ENCODE measurements at regions not wholly inside any gene's neighbourhood (a gene's known extent, or its start where the extent isn't known, plus 50 kb on each side); places are given as distances from the start of the nearest gene placed in this dataset.
A peak's percentile ranks its signal among the peaks of the same experiment; 100 is the strongest.

DNA sequence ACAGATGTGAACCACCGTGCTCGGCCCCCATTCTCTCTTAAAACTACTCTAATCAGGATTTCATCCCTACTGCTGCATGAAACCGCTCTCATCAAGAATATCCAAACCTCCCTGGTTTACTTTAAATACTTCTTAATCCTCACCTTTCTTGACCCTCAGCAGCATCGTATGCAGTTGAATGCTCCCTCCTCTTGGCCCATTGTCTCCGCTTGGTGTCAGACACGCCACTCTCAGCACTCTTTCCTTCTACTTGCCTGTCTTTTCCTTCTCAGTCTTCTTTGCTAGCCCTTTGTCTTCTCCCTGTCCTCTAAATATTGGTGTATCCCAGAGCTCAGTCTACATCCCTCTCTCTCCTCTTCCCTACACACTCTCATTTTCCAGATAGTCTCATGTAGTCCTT, 314.9 kb downstream of the MRPL39 start:
- in situ Hi-C loops (cut with HindIII; ENCODE audit: low sequenced_read_pairs) = no loop called here
- no peak overlapping the region for H3K4me3 ChIP-seq (ENCODE audit: low read depth, low read length)
- no peak for DNase-seq (ENCODE audit: low read depth)
- TF ChIP-seq, protein P1, sequence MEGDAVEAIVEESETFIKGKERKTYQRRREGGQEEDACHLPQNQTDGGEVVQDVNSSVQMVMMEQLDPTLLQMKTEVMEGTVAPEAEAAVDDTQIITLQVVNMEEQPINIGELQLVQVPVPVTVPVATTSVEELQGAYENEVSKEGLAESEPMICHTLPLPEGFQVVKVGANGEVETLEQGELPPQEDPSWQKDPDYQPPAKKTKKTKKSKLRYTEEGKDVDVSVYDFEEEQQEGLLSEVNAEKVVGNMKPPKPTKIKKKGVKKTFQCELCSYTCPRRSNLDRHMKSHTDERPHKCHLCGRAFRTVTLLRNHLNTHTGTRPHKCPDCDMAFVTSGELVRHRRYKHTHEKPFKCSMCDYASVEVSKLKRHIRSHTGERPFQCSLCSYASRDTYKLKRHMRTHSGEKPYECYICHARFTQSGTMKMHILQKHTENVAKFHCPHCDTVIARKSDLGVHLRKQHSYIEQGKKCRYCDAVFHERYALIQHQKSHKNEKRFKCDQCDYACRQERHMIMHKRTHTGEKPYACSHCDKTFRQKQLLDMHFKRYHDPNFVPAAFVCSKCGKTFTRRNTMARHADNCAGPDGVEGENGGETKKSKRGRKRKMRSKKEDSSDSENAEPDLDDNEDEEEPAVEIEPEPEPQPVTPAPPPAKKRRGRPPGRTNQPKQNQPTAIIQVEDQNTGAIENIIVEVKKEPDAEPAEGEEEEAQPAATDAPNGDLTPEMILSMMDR (IDR thresholded peaks at IDR 0.05; ENCODE audit: low read depth, low read length, missing control alignments) = no peak

DNA sequence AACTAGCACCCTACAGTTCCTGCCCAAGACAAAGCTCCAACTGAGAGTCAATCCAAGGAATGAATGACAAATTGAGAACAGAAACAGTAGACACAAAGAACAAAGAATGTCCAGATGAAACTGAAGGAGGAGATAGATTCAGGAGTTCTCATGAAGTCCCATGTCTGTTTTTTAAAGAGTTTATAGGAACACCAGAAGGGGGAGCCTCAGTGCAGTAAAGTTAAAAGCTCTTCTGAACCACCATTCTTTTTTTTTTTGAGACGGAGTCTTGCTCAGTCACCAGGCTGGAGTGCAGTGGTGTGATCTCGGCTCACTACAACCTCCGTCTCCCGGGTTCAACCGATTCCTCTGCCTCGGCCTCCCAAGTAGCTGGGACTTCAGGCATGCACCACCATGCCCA, 323.6 kb downstream of the MRPL39 start:
- in situ Hi-C loops (cut with HindIII; ENCODE audit: low sequenced_read_pairs) = no loop called here
- TF ChIP-seq, protein P1 (IDR thresholded peaks at IDR 0.05; ENCODE audit: low read depth, low read length, missing control alignments) = peak; percentile 33
- DNase-seq (ENCODE audit: low read depth) = no peak
- no peak overlapping the region for H3K4me3 ChIP-seq (ENCODE audit: low read depth, low read length)

DNA sequence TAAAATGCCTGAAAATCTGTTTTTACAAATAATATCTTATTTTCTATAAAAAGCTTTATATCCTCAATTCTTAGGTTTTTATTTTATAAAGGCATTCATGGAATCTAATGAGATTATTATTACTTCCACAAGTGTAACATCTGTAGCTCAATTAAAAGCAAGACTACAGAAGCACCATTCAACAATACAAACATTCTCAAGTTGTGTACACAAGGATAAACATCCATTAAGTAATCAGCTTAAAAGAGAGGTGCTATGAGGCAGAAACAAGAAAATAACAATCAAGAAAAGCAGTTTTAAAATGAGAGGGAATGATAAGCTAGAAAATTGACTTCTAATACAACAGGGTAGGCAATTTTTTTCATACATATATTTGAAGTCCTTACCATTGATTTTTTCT, 326.1 kb downstream of the MRPL39 start:
- no peak for DNase-seq (ENCODE audit: low read depth)
- no peak overlapping the region for H3K4me3 ChIP-seq (ENCODE audit: low read depth, low read length)
- in situ Hi-C loops (cut with HindIII; ENCODE audit: low sequenced_read_pairs) = no loop called here
- TF ChIP-seq, protein P1 (IDR thresholded peaks at IDR 0.05; ENCODE audit: low read depth, low read length, missing control alignments) = no peak

DNA sequence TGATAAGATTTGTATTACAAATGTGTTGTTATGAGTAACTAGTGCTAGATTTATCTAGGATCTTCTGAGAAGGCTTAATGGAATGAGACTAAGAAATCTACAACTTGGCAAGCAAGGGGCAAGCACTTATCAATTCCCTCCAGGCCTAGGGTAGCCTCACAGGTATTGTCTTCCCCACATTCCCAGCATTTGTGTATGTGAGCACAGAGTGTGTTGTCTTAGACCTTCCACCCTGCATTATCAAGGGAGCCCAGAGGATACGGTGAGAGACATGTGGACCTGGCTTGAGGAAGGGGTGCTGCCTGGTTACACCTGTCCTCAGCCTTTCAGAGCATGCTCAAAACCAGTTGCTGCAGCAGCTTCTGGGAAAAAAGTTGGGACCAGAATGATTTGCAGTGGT, 327.2 kb downstream of the MRPL39 start:
- no peak for DNase-seq (ENCODE audit: low read depth)
- in situ Hi-C loops (cut with HindIII; ENCODE audit: low sequenced_read_pairs) = no loop called here
- no peak overlapping the region for H3K4me3 ChIP-seq (ENCODE audit: low read depth, low read length)
- TF ChIP-seq, protein P1 (IDR thresholded peaks at IDR 0.05; ENCODE audit: low read depth, low read length, missing control alignments) = no peak

DNA sequence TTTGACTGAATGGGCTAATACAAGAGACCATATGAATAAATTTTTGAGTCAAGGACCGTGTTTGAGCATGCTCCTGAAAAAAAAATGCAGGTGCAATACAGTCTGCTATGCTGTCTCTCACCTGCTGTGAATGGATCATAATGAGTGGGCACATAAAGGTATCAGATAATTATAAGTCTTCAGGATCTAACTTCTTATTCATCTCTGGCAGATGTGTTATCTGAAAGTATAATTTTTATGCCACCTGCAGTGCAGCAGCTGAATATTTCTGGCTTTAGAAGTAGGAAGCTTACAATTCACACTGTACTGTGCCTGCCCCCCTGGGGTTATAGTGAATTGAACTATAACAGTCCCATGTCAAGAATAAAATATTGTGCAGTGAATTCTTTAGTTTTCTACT, 333.3 kb downstream of the MRPL39 start:
- H3K4me3 ChIP-seq (ENCODE audit: low read depth, low read length) = no peak overlapping the region
- TF ChIP-seq, protein P1 (IDR thresholded peaks at IDR 0.05; ENCODE audit: low read depth, low read length, missing control alignments) = no peak
- DNase-seq (ENCODE audit: low read depth) = no peak
- in situ Hi-C loops (cut with HindIII; ENCODE audit: low sequenced_read_pairs) = no loop called here

DNA sequence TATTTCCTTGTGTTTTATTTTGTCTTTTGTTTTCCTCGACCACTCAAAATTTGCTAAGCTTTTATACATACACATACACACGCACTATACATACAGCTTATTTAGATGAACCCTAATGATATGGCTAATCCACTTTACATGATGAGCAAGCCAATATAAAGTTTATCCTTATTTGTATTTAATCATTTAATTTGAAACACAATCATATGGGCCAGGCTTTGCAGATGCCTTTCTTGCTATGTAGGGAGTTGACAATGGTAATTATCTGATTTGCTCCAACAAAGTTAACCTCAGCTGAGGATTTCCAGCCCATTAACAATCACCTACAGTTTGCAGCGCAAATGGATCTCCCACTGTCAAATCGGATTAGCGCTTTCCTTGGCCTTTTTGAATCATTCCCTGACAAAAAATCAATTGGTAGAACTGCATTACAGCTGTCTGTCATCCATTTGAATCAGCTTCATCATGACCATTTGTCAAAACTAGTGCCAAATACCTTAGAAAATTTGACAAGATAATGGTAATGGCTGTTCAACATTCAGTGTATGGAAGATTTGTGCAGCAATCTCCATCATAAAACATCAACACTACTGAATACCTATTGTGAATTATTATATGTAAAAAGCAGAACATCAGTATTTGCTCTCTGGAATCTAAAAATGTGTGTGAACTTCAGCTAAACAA, 352.6 kb downstream of the MRPL39 start:
- no peak for DNase-seq (ENCODE audit: low read depth)
- TF ChIP-seq, protein P1 (IDR thresholded peaks at IDR 0.05; ENCODE audit: low read depth, low read length, missing control alignments) = no peak
- H3K4me3 ChIP-seq (ENCODE audit: low read depth, low read length) = no peak overlapping the region
- in situ Hi-C loops (cut with HindIII; ENCODE audit: low sequenced_read_pairs) = no loop called here
